ENCODE measurements at regions not wholly inside any gene's neighbourhood (a gene's known extent, or its start where the extent isn't known, plus 50 kb on each side); places are given as distances from the start of the nearest gene placed in this dataset.

DNA sequence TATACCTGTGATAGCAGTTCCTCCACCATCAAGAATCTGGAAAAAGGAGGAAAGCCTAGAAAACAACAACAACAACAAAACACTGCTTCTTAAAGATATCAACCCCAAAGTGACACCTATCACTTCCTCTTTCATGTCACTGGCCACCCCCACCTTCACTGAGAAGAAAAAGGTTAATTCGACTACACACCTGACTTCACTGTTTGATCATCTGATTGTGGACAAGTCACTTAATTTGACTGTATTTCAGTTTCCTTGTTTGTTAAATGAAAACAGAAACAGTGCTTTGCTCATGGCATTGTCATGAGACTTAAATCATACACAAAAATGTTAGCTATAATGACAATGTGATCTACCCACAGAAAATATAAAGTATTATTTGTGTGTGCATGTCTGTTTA lies 280.6 kb upstream of the SULF2 start:
- no peak for TF ChIP-seq YY1 (IDR thresholded peaks at IDR 0.05; ENCODE audit: insufficient read depth, insufficient read length)
- TF ChIP-seq SUZ12 (IDR thresholded peaks at IDR 0.05; ENCODE audit: extremely low read depth, insufficient read depth, insufficient read length), result no peak
